GM18951 (cell line): ENCODE measurements at regions not wholly inside any gene's neighbourhood (a gene's known extent, or its start where the extent isn't known, plus 50 kb on each side); places are given as distances from the start of the nearest gene placed in this dataset.
"Not testable (repeated sequence)": the region's sequence is repeated elsewhere in the genome, so short reads cannot be mapped to it uniquely, and the experiment has no call there.

Source experiments
- POLR2A ChIP-seq: IDR thresholded peaks from 4 replicates; pipeline ENCODE4 v1.6.1; 2011; ENCODE audit warnings: mild to moderate bottlenecking; ENCODE audit not compliant: insufficient read length, insufficient read depth; ENCODE audit errors: extremely low read depth
- in situ Hi-C: fragments of 300-500 bp; cut with MboI; formaldehyde crosslinking; loops from one replicate; pipeline ENCODE4 v1.12.0; 2022; ENCODE audit warnings: low sequenced_read_pairs, mixed read lengths, inconsistent platforms; ENCODE audit not compliant: unreplicated experiment

DNA sequence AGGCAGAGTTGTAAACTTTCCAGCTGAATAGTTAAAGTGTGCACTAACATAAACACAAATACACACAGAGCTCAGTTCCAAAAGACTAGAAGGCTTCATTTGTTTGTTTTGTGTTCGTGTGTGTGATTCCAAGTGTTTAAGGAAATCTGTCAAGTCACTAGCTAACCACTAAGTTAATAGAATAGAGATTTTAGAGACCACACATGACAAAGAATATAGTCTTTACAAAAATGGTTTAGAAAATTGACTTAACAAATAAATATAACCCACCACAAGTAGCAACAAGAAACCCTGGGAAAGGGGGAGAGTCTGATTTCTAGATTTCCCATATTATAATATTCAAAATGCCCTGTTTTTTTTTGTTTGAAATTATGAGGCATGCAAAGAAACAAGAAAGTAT lies 209.4 kb downstream of the FZD1 start:
- in situ Hi-C loops = no loop called here
- TF ChIP-seq POLR2A = no peak

DNA sequence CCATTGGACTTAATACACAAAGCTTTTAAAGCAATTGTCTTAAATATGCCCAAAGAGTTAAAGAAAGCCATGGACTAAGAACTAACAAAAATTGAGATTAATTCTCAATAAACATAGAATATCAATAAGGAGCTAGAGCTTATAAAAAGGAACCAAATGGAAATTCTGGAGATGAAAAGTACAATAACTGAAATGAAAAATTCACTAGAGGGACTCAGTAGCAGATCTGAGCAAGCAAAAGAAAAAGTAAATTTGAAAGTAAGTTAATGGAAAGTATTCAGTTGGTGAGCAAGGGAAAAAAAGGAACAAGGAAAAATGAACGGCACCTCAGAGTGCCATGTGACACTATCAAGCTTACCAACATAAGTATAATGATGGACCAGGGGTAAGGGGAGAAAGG lies 209.8 kb downstream of the FZD1 start:
- TF ChIP-seq POLR2A = no peak
- in situ Hi-C loops = no loop called here

DNA sequence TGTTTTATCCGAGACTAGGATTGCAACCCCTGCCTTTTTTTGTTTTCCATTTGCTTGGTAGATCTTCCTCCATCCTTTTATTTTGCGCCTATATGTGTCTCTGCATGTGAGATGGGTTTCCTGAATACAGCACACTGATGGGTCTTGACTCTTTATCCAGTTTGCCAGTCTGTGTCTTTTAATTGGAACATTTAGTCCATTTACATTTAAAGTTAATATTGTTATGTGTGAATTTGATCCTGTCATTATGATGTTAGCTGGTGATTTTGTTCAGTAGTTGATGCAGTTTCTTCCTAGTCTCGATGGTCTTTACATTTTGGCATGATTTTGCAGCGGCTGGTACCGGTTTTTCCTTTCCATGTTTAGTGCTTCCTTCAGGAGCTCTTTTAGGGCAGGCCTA lies 216.2 kb downstream of the FZD1 start:
- in situ Hi-C loops = not testable (repeated sequence)

DNA sequence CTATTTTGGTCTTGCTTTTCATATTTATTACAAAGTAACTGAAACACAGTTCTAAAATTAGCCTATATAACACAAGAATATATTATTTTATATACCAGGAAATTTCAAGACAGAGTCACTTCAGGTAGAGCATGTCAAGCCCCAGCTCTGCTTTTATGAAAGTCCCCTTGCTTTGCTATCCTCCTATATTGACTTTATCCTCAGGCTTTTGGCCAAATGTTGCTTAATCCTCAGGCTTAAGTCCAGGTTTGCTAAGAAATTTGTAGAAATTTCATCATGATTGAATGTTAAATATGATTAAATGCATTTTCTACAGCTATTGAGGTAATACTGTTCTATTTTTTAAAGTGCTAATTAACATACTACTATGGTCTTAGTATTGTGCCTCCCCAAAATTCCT lies 227.6 kb downstream of the FZD1 start:
- in situ Hi-C loops = no loop called here
- no peak for TF ChIP-seq POLR2A

DNA sequence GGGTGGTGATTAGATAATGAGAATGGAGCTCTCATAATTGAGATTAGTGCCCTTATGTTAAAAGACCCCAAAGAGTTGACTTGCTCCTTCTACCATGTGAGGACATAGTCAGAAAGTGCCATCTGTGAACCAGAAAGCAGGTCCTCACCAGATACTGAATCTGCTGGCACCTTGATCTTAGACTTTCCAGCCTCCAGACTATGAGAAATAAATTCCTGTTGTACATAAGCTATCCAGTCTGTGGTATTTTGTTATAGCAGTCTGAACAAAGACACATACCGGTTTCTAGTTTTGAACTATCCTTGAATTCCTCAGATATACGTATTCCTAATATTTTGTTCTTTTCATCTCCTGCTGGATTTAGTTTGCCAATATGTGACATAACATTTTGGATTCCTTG lies 228.1 kb downstream of the FZD1 start:
- in situ Hi-C loops = no loop called here

DNA sequence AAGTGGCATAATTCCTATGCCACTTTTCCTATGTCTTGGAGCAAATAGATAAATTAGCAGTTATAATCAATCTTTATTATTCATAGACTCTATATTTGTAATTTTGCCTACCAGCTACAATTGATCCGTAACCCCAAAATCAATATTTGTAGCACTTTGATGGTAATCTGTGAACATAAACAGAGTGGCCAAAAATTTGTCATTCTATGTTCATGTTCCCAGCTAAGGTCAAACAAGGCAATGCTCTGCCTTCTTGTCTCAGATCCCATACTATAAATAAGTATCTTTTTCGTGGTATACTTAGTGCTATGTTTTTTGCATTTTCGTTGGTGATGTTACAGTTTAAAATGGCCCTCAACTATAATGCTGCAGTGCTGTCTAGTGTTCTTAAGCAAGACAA lies 228.5 kb downstream of the FZD1 start:
- in situ Hi-C loops = no loop called here
- TF ChIP-seq POLR2A = no peak

More for the DNA sequence above, 228.1 kb downstream of the FZD1 start:
- TF ChIP-seq POLR2A = no peak

DNA sequence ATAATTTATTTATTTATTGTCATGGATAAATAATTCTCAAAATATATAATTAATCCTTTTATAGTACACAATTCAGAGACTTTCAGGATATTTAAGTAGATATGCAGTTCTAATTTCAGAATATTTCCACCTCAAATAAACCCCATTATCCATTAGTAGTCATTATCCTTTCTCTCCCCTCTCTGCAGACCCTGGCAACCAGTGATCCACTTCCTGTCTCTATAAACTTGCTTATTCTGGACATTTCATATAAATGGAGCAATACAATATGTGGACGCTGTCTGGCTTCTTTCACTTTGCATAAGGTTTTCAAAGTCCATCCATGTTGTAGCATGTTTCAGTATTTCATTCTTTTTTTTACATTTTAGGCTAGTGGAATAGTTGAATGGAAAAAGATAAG lies 230.2 kb downstream of the FZD1 start:
- TF ChIP-seq POLR2A = no peak
- in situ Hi-C loops = no loop called here

DNA sequence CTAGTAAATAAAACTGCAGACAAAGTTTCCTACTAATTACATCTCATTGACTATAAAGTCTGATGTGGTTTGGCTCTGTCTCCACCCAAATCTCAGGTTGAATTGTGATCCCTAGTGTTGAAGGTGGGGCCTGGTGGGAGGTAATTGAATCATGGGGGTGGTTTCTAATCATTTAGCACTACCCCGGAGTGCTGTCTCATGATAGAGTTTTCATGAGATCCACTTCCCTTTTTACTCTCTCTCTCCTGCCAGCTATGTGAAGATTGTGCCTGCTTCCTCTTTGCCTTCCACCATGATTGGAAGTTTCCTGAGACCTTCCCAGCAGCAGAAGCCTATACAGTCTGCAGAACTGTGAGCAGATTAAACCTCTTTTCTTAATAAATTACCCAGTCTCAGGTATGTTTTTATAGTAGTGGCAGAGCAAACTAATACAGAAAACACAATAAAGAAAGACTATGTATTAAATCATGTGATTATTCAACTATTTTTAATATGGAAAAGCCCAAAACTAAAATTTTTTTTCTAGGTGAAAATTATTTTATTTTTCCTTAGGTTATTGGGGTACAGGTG lies 232.1 kb downstream of the FZD1 start:
- TF ChIP-seq POLR2A = no peak
- in situ Hi-C loops = no loop called here

DNA sequence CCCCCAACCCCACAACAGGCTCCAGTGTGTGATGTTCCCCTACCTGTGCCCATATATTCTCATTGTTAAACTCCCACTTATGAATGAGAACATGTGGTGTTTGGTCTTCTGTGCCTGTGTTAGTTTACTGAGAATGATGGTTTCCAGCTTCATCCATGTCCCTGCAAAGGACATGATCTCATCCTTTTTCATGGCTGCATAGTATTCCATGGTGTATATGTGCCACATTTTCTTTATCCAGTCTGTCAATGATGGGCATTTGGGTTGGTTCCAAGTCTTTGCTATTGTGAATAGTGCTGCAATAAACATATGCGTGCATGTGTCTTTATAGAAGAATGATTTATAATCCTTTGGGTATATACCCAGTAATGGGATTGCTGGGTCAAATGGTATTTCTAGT lies 233.0 kb downstream of the FZD1 start:
- in situ Hi-C loops = not testable (repeated sequence)

DNA sequence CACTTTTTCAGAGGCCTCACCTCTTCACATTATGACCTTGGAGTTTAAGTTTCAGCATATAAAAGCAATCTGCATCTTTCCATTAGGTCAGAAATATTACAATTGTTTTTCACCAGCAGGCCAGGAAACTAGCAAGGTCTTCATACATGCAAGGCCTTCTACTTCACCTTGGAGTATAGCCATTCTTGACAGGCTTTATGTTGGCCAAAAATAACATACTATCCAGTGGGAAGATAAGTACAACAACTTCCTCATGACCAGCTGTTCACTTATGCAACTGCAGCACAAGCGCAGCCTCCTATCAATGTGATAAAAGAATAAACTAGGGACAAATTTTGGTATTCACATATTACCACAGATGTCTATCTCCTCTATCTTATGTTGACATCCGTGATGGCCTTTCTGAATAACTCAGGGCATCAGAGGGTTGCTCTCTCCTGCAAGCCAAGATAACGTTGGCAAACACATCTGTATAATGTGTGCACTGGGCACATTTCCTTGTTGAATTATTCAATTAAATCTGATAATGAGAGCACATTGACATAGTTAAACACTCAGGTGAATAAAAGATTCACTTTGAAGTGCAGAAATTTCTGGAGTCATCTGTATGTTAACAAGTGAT lies 239.8 kb downstream of the FZD1 start:
- TF ChIP-seq POLR2A = no peak
- in situ Hi-C loops = no loop called here

DNA sequence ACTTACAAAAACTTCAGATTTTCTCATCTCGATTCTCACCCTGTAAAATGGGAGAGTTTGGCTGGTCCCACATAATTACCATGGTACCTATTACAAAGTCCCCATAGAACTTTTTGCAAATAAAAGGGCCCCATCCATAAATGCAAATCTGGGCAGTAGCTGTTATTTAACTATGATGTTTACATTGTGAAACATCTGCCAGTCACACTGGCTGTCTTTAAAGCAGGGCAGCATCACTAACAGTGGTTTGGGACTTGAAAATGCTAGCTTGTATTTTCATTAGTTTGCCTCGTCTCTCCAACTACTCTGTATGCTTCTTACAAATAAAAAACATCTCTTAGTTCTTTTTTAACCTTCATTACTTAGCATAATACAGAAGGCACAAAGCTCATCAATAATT lies 240.7 kb downstream of the FZD1 start:
- in situ Hi-C loops = no loop called here
- TF ChIP-seq POLR2A = no peak

DNA sequence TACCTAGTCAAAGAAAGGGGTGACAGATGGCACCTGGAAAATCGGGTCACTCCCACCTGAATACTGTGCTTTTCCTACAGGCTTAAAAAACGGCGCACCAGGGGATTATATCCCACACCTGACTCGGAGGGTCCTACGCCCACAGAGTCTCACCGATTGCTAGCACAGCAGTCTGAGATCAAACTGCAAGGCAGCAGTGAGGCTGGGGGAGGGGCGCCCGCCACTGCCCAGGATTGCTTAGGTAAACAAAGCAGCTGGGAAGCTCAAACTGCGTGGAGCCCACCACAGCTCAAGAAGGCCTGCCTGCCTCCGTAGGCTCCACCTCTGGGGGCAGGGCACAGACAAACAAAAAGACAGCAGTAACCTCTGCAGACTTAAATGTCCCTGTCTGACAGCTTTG lies 242.7 kb downstream of the FZD1 start:
- in situ Hi-C loops = not testable (repeated sequence)

DNA sequence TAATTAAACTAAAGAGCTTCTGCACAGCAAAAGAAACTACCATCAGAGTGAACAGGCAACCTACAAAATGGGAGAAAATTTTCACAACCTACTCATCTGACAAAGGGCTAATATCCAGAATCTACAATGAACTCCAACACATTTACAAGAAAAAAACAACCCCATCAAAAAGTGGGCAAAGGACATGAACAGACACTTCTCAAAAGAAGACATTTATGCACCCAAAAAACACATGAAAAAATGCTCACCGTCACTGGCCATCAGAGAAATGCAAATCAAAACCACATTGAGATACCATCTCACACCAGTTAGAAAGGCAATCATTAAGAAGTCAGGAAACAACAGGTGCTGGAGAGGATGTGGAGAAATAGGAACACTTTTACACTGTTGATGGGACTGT lies 247.6 kb downstream of the FZD1 start:
- in situ Hi-C loops = not testable (repeated sequence)

DNA sequence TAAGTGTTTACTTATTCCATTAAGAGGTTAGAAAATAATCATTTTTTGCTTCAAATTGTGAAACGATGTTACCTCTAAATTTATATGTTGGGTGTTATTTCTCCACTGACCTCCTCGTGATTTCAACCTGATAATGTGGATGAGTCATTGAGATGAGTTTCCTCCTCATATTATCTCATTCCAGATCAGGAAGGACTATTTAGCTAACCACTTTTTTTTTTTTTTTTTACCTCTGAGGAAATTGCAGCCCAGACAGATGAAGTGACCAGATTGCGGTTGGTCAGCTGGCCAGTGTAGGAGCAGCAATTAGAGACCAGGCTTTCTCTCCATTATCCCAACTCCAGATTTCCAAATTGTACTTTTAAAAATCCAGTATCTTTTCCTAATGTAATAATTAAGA lies 248.7 kb downstream of the FZD1 start:
- TF ChIP-seq POLR2A = no peak
- in situ Hi-C loops = no loop called here

DNA sequence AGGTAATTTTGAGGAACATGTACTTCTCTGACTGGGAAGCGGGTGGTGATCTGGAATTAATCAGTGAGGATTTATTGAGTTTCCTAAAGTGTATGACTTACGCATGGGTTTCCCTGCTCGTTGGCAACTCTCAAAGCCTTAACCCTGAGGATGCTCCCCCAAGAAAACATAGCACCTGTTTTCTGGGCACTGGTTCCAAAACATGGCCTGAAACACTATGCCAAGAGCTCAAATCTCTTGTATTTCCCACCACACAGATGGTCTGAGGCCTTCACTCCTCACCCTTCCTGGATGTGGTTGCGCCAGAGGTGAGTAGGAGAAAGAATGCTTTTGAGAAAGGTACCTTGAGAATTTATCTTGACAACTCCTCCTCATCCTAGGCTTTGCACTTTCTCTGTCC lies 250.4 kb downstream of the FZD1 start:
- in situ Hi-C loops = no loop called here
- no peak for TF ChIP-seq POLR2A
